Peyer's patch (tissue), 4 donors: ENCODE measurements at regions not wholly inside any gene's neighbourhood (a gene's known extent, or its start where the extent isn't known, plus 50 kb on each side); places are given as distances from the start of the nearest gene placed in this dataset.
A peak's percentile ranks its signal among the peaks of the same experiment; 100 is the strongest.
"Not testable (repeated sequence)": the region's sequence is repeated elsewhere in the genome, so short reads cannot be mapped to it uniquely, and the experiment has no call there.

ENCODE experiments used
- DNase-seq, 3 donors: peaks; one replicate each; pipeline ENCODE4 v3.0.0-alpha.2; 2017 to 2019
- H3K27ac ChIP-seq, 4 donors: fragments of 200-600 bp; sonication (generic); one replicate each; pipeline ENCODE4 v1.5.1; 2016 to 2019
- H3K27me3 ChIP-seq, 2 donors: fragments of 200-600 bp; sonication (generic); one replicate each; pipeline ENCODE4 v1.5.1; 2019
- H3K36me3 ChIP-seq, 3 donors: fragments of 200-600 bp; sonication (generic); one replicate each; pipeline ENCODE4 v1.5.1; 2016 to 2019
- H3K4me1 ChIP-seq, 4 donors: fragments of 200-600 bp; sonication (generic); one replicate each; pipeline ENCODE4 v1.5.1; 2016 to 2019
- H3K4me3 ChIP-seq, 4 donors: fragments of 200-600 bp; sonication (generic); 1 replicate in 3 of 4; 2 replicates in 1 of 4; pipeline ENCODE4 v1.5.1; 2016 to 2019; ENCODE audit warnings: mild to moderate bottlenecking in 1 of 4
- H3K9me3 ChIP-seq, 4 donors: fragments of 200-600 bp; sonication (generic); one replicate each; pipeline ENCODE4 v1.5.1; 2016 to 2019; ENCODE audit warnings: mild to moderate bottlenecking in 1 of 4
- POLR2A ChIP-seq, 2 donors: fragments of 450-650 bp; IDR thresholded peaks; one replicate each; pipeline ENCODE4 v1.5.1; 2017; ENCODE audit warnings: antibody characterized with exemption in 2 of 2, mild to moderate bottlenecking in 2 of 2, moderate library complexity in 2 of 2
- TF ChIP-seq, protein P1 (sequence below), 6 experiments: fragments of 450-650 bp in 4 of 6; fragments of 200-600 bp in 2 of 6; sonication (generic) in 1 of 6; IDR thresholded peaks; one replicate each; pipeline ENCODE4 v1.5.1; 2017 to 2019; ENCODE audit warnings: antibody characterized with exemption in 6 of 6, mild to moderate bottlenecking in 3 of 6, moderate library complexity in 1 of 6

GRCh38 chr3:66552846-66553245 lies 52.0 kb upstream of the LRIG1 start:
- H3K4me1 ChIP-seq, result no peaks in the 10 kb centered on the region

DNA sequence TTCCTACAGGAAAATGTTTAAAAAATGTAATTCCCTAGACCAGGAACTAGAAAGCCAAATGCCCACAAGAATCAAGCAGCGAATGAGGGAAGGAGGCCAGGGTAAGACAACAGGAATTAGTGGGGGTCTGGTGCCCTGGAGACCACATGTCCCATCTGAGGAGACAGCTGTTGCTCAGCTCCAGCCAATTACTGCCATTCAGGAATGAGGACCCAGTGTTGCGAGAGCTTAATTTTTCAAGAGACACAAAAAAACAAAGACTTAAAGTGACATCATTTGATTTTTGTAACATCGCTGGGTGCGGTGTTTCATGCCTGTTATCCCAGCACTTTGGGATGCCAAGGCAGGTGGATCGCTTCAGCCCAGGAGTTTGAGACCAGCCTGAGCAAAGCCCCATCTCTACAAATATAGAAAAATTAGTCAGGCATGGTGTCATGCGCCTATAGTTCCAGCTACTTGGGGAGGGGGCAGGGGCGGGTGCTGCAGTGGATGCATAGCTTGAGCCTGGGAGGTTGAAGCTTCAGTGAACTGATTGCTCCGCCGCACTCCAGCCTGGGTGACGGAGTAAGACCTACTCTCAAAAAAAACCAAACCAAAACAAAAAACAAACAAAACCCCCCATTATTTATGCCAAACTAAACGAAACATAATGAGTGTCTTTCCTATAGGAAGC lies 52.8 kb upstream of the LRIG1 start:
- no peak for DNase-seq
- TF ChIP-seq, protein P1, sequence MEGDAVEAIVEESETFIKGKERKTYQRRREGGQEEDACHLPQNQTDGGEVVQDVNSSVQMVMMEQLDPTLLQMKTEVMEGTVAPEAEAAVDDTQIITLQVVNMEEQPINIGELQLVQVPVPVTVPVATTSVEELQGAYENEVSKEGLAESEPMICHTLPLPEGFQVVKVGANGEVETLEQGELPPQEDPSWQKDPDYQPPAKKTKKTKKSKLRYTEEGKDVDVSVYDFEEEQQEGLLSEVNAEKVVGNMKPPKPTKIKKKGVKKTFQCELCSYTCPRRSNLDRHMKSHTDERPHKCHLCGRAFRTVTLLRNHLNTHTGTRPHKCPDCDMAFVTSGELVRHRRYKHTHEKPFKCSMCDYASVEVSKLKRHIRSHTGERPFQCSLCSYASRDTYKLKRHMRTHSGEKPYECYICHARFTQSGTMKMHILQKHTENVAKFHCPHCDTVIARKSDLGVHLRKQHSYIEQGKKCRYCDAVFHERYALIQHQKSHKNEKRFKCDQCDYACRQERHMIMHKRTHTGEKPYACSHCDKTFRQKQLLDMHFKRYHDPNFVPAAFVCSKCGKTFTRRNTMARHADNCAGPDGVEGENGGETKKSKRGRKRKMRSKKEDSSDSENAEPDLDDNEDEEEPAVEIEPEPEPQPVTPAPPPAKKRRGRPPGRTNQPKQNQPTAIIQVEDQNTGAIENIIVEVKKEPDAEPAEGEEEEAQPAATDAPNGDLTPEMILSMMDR (IDR thresholded peaks at IDR 0.05), result no peak
- TF ChIP-seq POLR2A (IDR thresholded peaks at IDR 0.05), result no peak
- no peak overlapping the region for H3K27ac ChIP-seq

More at GRCh38 chr3:66552846-66553245, 52.0 kb upstream of the LRIG1 start:
- H3K36me3 ChIP-seq, result no peaks in the 10 kb centered on the region
- H3K4me3 ChIP-seq, result no peak overlapping the region
- H3K9me3 ChIP-seq, result no peaks in the 10 kb centered on the region
- H3K27me3 ChIP-seq, result no peaks in the 10 kb centered on the region
- H3K27ac ChIP-seq, result no peak overlapping the region
- no peak for TF ChIP-seq POLR2A (IDR thresholded peaks at IDR 0.05)
- TF ChIP-seq, protein P1 (IDR thresholded peaks at IDR 0.05), result no peak
- DNase-seq, result no peak

GRCh38 chr3:66554178-66554577 lies 53.4 kb upstream of the LRIG1 start:
- Histone ChIP-seq H3K36me3 (no peaks in the 10 kb centered on the region), H3K9me3 (no peaks in the 10 kb centered on the region), H3K27me3 (no peaks in the 10 kb centered on the region), H3K27ac (no peak overlapping the region), H3K4me3 (no peak overlapping the region), H3K4me1 (no peaks in the 10 kb centered on the region)
- no peak for TF ChIP-seq POLR2A (IDR thresholded peaks at IDR 0.05)
- TF ChIP-seq, protein P1 (IDR thresholded peaks at IDR 0.05), result no peak
- no peak for DNase-seq

More for the DNA sequence above, 52.8 kb upstream of the LRIG1 start:
- Histone ChIP-seq H3K27me3 (no peaks in the 10 kb centered on the region), H3K9me3 (no peaks in the 10 kb centered on the region), H3K4me3 (no peak overlapping the region), H3K36me3 (no peaks in the 10 kb centered on the region), H3K4me1 (no peaks in the 10 kb centered on the region)

- Histone ChIP-seq H3K27me3 (no peaks in the 10 kb centered on the region), H3K36me3 (no peaks in the 10 kb centered on the region), H3K4me1 (no peaks in the 10 kb centered on the region), H3K9me3 (no peaks in the 10 kb centered on the region), H3K27ac (peak overlapping the region in 1 of 4 donors; percentile 23), H3K4me3 (no peak overlapping the region)
- TF ChIP-seq, protein P1 (IDR thresholded peaks at IDR 0.05), result no peak
- TF ChIP-seq POLR2A (IDR thresholded peaks at IDR 0.05), result no peak
- DNase-seq, result no peak
Observed at GRCh38 chr3:66555214-66555844, 54.5 kb upstream of the LRIG1 start.

GRCh38 chr3:66557170-66557569 lies 56.3 kb upstream of the LRIG1 start:
- peak overlapping the region in 1 of 4 donors; percentile 6 for H3K27ac ChIP-seq
- DNase-seq, result no peak
- no peak for TF ChIP-seq POLR2A (IDR thresholded peaks at IDR 0.05)
- TF ChIP-seq, protein P1 (IDR thresholded peaks at IDR 0.05), result no peak

DNA sequence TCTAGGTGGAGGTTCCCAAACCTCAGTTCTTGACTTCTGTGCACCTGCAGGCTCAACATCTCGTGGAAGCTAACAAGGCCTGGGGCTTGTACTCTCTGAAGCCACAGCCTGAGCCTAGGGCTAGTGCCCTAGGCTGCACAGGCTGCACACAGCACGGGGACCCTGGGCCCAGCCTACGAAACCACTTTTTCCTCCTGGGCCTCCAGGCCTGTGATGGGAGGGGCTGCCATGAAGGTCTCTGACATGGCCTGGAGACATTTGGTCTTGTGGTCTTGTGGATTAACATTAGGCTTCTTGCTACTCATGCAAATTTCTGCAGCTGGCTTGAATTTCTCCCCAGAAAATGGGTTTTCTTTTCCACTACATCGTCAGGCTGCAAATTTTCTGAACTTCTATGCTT lies 59.1 kb upstream of the LRIG1 start:
- DNase-seq, H3K36me3 ChIP-seq, H3K4me3 ChIP-seq, H3K27me3 ChIP-seq, H3K4me1 ChIP-seq, H3K27ac ChIP-seq, H3K9me3 ChIP-seq: not testable (repeated sequence)

More at GRCh38 chr3:66557170-66557569, 56.3 kb upstream of the LRIG1 start:
- H3K36me3 ChIP-seq, result no peaks in the 10 kb centered on the region
- no peaks in the 10 kb centered on the region for H3K9me3 ChIP-seq
- H3K4me3 ChIP-seq, result no peak overlapping the region
- H3K27me3 ChIP-seq, result no peaks in the 10 kb centered on the region
- no peaks in the 10 kb centered on the region for H3K4me1 ChIP-seq
